VCaP (cell line): ENCODE measurements at regions not wholly inside any gene's neighbourhood (a gene's known extent, or its start where the extent isn't known, plus 50 kb on each side); places are given as distances from the start of the nearest gene placed in this dataset.

Experiments used
- H3K27ac ChIP-seq: fragments of 450-650 bp; 2 replicates; pipeline ENCODE4 v1.5.1; 2017
- TF ChIP-seq, protein P1 (sequence below): fragments of 450-650 bp; conservative IDR thresholded peaks from 2 replicates; pipeline ENCODE4 v1.5.1; 2017; ENCODE audit warnings: mild to moderate bottlenecking, moderate library complexity

GRCh38 chr7:50221433-50221832 lies 83.1 kb upstream of the IKZF1 start:
- TF ChIP-seq, protein P1, sequence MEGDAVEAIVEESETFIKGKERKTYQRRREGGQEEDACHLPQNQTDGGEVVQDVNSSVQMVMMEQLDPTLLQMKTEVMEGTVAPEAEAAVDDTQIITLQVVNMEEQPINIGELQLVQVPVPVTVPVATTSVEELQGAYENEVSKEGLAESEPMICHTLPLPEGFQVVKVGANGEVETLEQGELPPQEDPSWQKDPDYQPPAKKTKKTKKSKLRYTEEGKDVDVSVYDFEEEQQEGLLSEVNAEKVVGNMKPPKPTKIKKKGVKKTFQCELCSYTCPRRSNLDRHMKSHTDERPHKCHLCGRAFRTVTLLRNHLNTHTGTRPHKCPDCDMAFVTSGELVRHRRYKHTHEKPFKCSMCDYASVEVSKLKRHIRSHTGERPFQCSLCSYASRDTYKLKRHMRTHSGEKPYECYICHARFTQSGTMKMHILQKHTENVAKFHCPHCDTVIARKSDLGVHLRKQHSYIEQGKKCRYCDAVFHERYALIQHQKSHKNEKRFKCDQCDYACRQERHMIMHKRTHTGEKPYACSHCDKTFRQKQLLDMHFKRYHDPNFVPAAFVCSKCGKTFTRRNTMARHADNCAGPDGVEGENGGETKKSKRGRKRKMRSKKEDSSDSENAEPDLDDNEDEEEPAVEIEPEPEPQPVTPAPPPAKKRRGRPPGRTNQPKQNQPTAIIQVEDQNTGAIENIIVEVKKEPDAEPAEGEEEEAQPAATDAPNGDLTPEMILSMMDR, result no peak
- no peak overlapping the region for H3K27ac ChIP-seq

GRCh38 chr7:50221028-50221427 lies 83.5 kb upstream of the IKZF1 start:
- TF ChIP-seq, protein P1, result no peak
- no peak overlapping the region for H3K27ac ChIP-seq

DNA sequence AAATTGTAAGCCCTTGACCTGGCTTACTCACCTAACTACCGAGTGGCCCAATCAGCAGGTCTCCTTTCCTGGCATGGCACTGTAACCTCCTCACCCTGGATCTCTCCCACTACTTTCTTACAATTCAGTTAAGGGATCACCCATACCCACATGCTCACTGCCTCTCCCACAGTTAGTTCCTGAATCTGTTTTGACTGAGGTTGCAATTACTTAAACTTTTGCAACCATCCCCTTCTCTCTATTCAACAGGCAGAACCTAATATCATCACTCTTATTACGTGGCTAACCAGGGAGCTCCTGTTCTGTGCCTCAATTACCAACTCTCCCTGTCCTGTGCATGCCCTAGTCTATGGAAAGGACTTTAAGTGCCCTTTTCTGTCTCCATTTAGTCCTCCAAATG lies 84.2 kb upstream of the IKZF1 start:
- no peak overlapping the region for H3K27ac ChIP-seq
- TF ChIP-seq, protein P1, result no peak

GRCh38 chr7:50217821-50218281 lies 86.7 kb upstream of the IKZF1 start:
- TF ChIP-seq, protein P1, result no peak

DNA sequence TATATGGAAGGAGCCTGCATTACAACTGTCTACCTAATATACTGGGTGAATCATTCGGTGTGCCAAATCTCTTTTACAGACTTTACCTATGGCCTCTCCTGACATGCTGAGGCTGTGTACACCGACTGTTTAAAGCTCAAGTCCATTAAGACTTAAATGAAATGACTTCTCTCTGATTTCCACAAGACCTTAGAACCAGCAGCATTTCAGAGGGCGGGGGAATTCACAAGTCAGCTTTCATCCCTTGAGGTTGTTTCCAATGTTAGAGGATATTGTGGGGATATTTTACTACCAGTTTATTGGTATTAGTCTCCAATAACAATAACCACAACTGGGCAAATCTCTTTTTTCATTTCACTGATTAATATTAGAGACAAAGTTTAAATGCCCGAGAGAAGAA lies 87.1 kb upstream of the IKZF1 start:
- no peak overlapping the region for H3K27ac ChIP-seq
- TF ChIP-seq, protein P1, result no peak

More at GRCh38 chr7:50217821-50218281, 86.7 kb upstream of the IKZF1 start:
- H3K27ac ChIP-seq, result no peak overlapping the region

DNA sequence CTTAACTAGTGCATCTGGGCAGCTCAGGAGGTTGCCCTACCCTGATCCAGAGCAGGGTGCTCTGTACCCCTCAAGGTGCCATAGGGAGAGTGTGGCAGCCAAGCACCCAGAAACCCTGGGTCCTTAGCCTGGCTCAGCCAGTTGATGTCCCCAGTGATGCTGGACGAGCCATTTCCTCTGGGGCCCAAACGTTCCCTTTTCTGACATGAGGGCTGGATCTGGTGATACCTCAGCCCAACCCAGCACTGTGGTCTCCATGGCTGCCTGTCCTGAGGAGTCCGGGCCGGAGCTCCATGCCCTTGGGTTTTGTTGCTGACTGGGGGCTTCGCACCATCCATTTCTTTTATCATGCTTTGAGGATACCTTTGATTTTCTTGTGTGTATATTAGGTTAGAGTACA lies 87.9 kb upstream of the IKZF1 start:
- no peak overlapping the region for H3K27ac ChIP-seq
- TF ChIP-seq, protein P1, result no peak

GRCh38 chr7:50214771-50215170 lies 89.7 kb upstream of the IKZF1 start:
- H3K27ac ChIP-seq, result no peak overlapping the region
- TF ChIP-seq, protein P1, result no peak
